ENCODE measurements at regions not wholly inside any gene's neighbourhood (a gene's known extent, or its start where the extent isn't known, plus 50 kb on each side); places are given as distances from the start of the nearest gene placed in this dataset.

DNA sequence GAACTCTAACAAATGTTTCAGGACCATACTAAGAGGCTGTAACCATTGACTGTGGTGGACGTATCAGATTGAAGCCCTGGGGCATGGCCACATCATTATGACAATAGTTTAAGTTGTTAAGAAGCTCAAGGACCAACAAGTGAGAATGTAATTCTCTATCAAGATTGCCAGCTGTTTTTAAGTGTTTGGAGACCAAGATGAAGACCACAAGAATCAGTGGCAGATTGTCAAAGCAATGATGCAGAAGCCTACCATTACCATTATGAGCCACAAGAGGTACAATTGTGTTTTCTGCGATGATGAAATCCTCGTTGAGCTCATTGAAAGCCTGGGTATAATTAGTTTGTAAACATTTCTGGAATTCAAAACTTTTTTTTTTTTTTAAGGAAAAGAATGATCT lies 261.1 kb upstream of the ZEB2 start:
- TF ChIP-seq, protein P1, sequence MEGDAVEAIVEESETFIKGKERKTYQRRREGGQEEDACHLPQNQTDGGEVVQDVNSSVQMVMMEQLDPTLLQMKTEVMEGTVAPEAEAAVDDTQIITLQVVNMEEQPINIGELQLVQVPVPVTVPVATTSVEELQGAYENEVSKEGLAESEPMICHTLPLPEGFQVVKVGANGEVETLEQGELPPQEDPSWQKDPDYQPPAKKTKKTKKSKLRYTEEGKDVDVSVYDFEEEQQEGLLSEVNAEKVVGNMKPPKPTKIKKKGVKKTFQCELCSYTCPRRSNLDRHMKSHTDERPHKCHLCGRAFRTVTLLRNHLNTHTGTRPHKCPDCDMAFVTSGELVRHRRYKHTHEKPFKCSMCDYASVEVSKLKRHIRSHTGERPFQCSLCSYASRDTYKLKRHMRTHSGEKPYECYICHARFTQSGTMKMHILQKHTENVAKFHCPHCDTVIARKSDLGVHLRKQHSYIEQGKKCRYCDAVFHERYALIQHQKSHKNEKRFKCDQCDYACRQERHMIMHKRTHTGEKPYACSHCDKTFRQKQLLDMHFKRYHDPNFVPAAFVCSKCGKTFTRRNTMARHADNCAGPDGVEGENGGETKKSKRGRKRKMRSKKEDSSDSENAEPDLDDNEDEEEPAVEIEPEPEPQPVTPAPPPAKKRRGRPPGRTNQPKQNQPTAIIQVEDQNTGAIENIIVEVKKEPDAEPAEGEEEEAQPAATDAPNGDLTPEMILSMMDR (tag by site-specific recombination; IDR thresholded peaks at IDR 0.05): no peak
- no peak for TF ChIP-seq ZNF121 (tag by site-specific recombination; IDR thresholded peaks at IDR 0.05)
- no peak for TF ChIP-seq ZNF792 (tag by site-specific recombination; IDR thresholded peaks at IDR 0.05)

Data from HEK293 (cell line).